NB4 (cell line): ENCODE measurements at regions not wholly inside any gene's neighbourhood (a gene's known extent, or its start where the extent isn't known, plus 50 kb on each side); places are given as distances from the start of the nearest gene placed in this dataset.

Experiments
- MYC ChIP-seq: IDR thresholded peaks from 2 replicates; pipeline ENCODE4 v1.6.1; 2011; ENCODE audit warnings: low read depth, low read length
- POLR2A ChIP-seq: IDR thresholded peaks from 2 replicates; pipeline ENCODE4 v1.6.1; 2011; ENCODE audit warnings: mild to moderate bottlenecking; ENCODE audit not compliant: insufficient read length; ENCODE audit errors: extremely low read depth
- TF ChIP-seq, protein P1 (sequence below): IDR thresholded peaks from one replicate; pipeline ENCODE4 v1.5.1; 2012; ENCODE audit warnings: low read depth, low read length

DNA sequence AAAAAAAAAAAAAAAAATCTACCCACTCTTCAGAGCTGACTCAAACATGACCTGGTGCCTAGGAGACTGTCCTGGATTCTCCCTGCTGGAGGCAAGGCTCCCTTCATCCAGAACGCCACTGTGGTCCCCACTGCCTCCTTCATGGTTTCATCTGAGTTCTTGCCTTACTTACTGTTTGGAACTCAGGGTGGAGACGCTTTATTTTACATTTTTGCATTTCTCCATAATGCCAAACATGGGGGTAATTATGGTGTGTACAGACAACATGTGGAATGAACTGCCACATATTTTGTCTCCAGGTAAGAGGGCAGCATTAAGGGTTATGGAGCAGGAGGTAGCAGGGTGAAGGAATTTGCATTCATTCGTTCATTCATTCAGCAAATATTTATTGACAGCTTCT is 58.1 kb upstream of the KCNK12 start:
- TF ChIP-seq, protein P1, sequence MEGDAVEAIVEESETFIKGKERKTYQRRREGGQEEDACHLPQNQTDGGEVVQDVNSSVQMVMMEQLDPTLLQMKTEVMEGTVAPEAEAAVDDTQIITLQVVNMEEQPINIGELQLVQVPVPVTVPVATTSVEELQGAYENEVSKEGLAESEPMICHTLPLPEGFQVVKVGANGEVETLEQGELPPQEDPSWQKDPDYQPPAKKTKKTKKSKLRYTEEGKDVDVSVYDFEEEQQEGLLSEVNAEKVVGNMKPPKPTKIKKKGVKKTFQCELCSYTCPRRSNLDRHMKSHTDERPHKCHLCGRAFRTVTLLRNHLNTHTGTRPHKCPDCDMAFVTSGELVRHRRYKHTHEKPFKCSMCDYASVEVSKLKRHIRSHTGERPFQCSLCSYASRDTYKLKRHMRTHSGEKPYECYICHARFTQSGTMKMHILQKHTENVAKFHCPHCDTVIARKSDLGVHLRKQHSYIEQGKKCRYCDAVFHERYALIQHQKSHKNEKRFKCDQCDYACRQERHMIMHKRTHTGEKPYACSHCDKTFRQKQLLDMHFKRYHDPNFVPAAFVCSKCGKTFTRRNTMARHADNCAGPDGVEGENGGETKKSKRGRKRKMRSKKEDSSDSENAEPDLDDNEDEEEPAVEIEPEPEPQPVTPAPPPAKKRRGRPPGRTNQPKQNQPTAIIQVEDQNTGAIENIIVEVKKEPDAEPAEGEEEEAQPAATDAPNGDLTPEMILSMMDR: no peak
- TF ChIP-seq POLR2A: no peak
- TF ChIP-seq MYC: no peak
